ENCODE measurements at regions not wholly inside any gene's neighbourhood (a gene's known extent, or its start where the extent isn't known, plus 50 kb on each side); places are given as distances from the start of the nearest gene placed in this dataset.
"Not testable (repeated sequence)": the region's sequence is repeated elsewhere in the genome, so short reads cannot be mapped to it uniquely, and the experiment has no call there.

DNA sequence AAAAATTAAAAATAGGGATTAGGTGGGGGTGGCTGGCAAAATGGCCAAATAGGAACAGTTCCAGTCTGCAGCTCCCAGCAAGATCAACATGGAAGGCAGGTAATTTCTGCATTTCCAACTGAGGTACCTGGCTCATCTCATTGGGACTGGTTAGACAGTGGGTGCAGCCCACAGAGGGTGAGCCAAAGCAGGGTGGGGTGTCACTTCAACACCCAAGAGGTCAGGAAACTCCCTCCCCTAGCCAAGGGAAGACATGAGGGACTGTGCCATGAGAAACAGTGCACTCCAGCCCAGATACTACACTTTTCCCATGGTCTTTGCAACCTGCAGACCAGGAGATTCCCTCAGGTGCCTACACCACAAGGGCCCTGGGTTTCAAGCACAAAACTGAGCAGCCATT lies 109.3 kb upstream of the CAB39 start:
- TF ChIP-seq, protein P1, sequence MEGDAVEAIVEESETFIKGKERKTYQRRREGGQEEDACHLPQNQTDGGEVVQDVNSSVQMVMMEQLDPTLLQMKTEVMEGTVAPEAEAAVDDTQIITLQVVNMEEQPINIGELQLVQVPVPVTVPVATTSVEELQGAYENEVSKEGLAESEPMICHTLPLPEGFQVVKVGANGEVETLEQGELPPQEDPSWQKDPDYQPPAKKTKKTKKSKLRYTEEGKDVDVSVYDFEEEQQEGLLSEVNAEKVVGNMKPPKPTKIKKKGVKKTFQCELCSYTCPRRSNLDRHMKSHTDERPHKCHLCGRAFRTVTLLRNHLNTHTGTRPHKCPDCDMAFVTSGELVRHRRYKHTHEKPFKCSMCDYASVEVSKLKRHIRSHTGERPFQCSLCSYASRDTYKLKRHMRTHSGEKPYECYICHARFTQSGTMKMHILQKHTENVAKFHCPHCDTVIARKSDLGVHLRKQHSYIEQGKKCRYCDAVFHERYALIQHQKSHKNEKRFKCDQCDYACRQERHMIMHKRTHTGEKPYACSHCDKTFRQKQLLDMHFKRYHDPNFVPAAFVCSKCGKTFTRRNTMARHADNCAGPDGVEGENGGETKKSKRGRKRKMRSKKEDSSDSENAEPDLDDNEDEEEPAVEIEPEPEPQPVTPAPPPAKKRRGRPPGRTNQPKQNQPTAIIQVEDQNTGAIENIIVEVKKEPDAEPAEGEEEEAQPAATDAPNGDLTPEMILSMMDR (conservative IDR thresholded peaks at IDR 0.05; ENCODE audit: low read length): not testable (repeated sequence)
- not testable (repeated sequence) for TF ChIP-seq EZH2phosphoT487 (IDR thresholded peaks at IDR 0.05; ENCODE audit: borderline replicate concordance, low read depth, low read length)
